Mucosa of descending colon (tissue), 3 donors: ENCODE measurements at regions not wholly inside any gene's neighbourhood (a gene's known extent, or its start where the extent isn't known, plus 50 kb on each side); places are given as distances from the start of the nearest gene placed in this dataset.
A peak's percentile ranks its signal among the peaks of the same experiment; 100 is the strongest.
"Not testable (repeated sequence)": the region's sequence is repeated elsewhere in the genome, so short reads cannot be mapped to it uniquely, and the experiment has no call there.

Source experiments
- ATAC-seq: fragments of 200-7000 bp; cut with Tn5 transposase; one replicate; pipeline ENCODE4 v1.9.1; 2020; ENCODE audit warnings: mild to moderate bottlenecking, moderate library complexity
- DNase-seq, 3 donors: peaks; one replicate each; pipeline ENCODE4 v3.0.0-alpha.2; 2020
- H3K36me3 ChIP-seq: fragments of 200-600 bp; one replicate; pipeline ENCODE4 v1.8.0; 2021; ENCODE audit warnings: low read depth, mild to moderate bottlenecking
- H3K4me1 ChIP-seq: fragments of 200-600 bp; one replicate; pipeline ENCODE4 v1.8.0; 2021; ENCODE audit warnings: low read depth, mild to moderate bottlenecking
- H3K4me3 ChIP-seq: fragments of 200-600 bp; one replicate; pipeline ENCODE4 v1.8.0; 2021; ENCODE audit warnings: mild to moderate bottlenecking
- H3K9me3 ChIP-seq: fragments of 200-600 bp; one replicate; pipeline ENCODE4 v1.8.0; 2021; ENCODE audit warnings: mild to moderate bottlenecking
- CTCF ChIP-seq: fragments of 200-600 bp; IDR thresholded peaks from one replicate; pipeline ENCODE4 v1.8.0; 2022; ENCODE audit warnings: antibody characterized with exemption, mild to moderate bottlenecking
- intact Hi-C, 2 donors: fragments of 100-400 bp; cut with DNase I in 1 of 2; cut with micrococcal nuclease in 1 of 2; formaldehyde crosslinking; loops; one replicate each; pipeline versions ENCODE4 v1.11.0 to v1.11.1; 2022; cut with DNase I, micrococcal nuclease
- donor health status: DM: no; HTN: no; CAD: no; lungs with moderate emphysema.
- donor health status: DM: no; HTN: no; CAD: no.
- donor health status: DM: no; HTN: yes; CAD: no.

GRCh38 chr17:63039899-63040602 is 74.0 kb downstream of the TANC2 start:
- peak; percentile 31 for ATAC-seq
- peak in 1 of 3 donors; percentile 5 for DNase-seq
- no peak overlapping the region for H3K4me3 ChIP-seq

GRCh38 chr17:63040816-63041215 is 74.8 kb downstream of the TANC2 start:
- no peak overlapping the region for H3K4me3 ChIP-seq
- no peaks in the 10 kb centered on the region for H3K9me3 ChIP-seq
- no peak for ATAC-seq
- DNase-seq = no peak
- H3K36me3 ChIP-seq = no peaks in the 10 kb centered on the region
- peaks cover 8% of the 10 kb centered on the region for H3K4me1 ChIP-seq
- TF ChIP-seq CTCF = no peak
- intact Hi-C loops = no loop called here

More at GRCh38 chr17:63039899-63040602, 74.0 kb downstream of the TANC2 start:
- Histone ChIP-seq H3K9me3 (no peaks in the 10 kb centered on the region), H3K36me3 (no peaks in the 10 kb centered on the region), H3K4me1 (peaks cover 12% of the 10 kb centered on the region)
- intact Hi-C loops = no loop called here
- no peak for TF ChIP-seq CTCF

GRCh38 chr17:63041251-63041650 is 75.2 kb downstream of the TANC2 start:
- peaks cover 8% of the 10 kb centered on the region for H3K4me1 ChIP-seq
- no peak overlapping the region for H3K4me3 ChIP-seq
- no peak for DNase-seq
- no peak for TF ChIP-seq CTCF
- H3K9me3 ChIP-seq = no peaks in the 10 kb centered on the region
- no peaks in the 10 kb centered on the region for H3K36me3 ChIP-seq
- ATAC-seq = no peak
- intact Hi-C loops = no loop called here

GRCh38 chr17:63041722-63042121 is 75.7 kb downstream of the TANC2 start:
- intact Hi-C loops = no loop called here
- peaks cover 8% of the 10 kb centered on the region for H3K4me1 ChIP-seq
- DNase-seq (no peak), ATAC-seq (no peak)
- TF ChIP-seq CTCF = no peak
- no peaks in the 10 kb centered on the region for H3K9me3 ChIP-seq
- H3K4me3 ChIP-seq = no peak overlapping the region
- H3K36me3 ChIP-seq = no peaks in the 10 kb centered on the region

GRCh38 chr17:63042256-63042812 is 76.3 kb downstream of the TANC2 start:
- TF ChIP-seq CTCF = no peak
- ATAC-seq = no peak
- Histone ChIP-seq H3K36me3 (no peaks in the 10 kb centered on the region), H3K9me3 (no peaks in the 10 kb centered on the region), H3K4me1 (peaks cover 8% of the 10 kb centered on the region), H3K4me3 (no peak overlapping the region)
- DNase-seq = no peak
- intact Hi-C loops = no loop called here

- ATAC-seq, DNase-seq, H3K9me3 ChIP-seq, intact Hi-C loops, H3K36me3 ChIP-seq, H3K4me3 ChIP-seq, H3K4me1 ChIP-seq: not testable (repeated sequence)
These were observed 91.5 kb downstream of the TANC2 start for GRCh38 chr17:63057560-63057959.
